Skin epidermis (tissue), 12 donors: ENCODE measurements at regions not wholly inside any gene's neighbourhood (a gene's known extent, or its start where the extent isn't known, plus 50 kb on each side); places are given as distances from the start of the nearest gene placed in this dataset.
"Not testable (repeated sequence)": the region's sequence is repeated elsewhere in the genome, so short reads cannot be mapped to it uniquely, and the experiment has no call there.

Experiments used
- H3K27ac ChIP-seq, 21 experiments: fragments of 200-600 bp; sonication (generic) in 11 of 21; one replicate each; pipeline ENCODE4 v1.5.0; 2020; ENCODE audit warnings: mild to moderate bottlenecking in 3 of 21, inconsistent platforms in 2 of 21, moderate library complexity in 2 of 21
- H3K4me3 ChIP-seq, 7 experiments: fragments of 200-600 bp; sonication (generic) in 2 of 7; one replicate each; pipeline ENCODE4 v1.5.0; 2020; ENCODE audit warnings: inconsistent platforms in 2 of 7, mild to moderate bottlenecking in 2 of 7, moderate library complexity in 1 of 7

DNA sequence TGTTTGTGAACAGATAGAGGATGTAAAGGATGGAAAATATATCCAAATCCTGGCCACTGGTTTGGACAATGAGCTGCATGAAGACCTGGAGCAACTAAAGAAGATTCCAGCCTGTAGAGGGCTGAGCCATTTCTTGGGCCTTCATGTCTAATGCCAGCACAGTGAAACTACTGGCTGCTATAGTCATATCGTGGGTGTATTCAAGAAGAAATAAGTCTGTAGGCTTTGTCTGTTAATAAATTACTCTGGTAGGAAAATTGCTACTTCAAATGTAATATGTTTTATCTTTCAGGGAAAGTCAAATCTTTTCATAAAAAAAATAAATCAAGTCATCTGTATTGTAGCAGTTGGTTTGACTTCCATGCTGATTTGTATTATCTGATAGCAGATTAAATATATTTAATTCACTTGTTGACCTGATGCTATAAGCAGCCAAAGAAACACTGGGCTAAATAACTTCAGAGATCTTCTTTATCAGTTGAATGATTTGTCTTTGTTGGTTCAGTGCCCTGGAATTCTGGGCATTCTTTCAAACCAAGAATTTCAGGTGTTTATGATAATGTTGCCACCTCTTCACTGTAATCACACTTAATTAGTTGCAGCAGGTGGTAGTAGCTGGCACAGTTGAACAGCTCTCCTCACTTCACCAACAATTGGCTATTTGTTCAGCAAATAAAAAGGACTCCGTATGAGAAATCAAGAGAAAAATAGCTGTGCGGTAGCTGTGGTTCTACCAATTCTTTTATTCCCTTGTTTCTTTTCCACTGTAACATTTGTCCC is 1109.5 kb downstream of the NSUN3 start:
- no peak overlapping the region for H3K27ac ChIP-seq
- H3K4me3 ChIP-seq, result no peak overlapping the region

GRCh38 chr3:95177096-95177495 is 1114.2 kb downstream of the NSUN3 start:
- no peak overlapping the region for H3K4me3 ChIP-seq
- no peak overlapping the region for H3K27ac ChIP-seq

DNA sequence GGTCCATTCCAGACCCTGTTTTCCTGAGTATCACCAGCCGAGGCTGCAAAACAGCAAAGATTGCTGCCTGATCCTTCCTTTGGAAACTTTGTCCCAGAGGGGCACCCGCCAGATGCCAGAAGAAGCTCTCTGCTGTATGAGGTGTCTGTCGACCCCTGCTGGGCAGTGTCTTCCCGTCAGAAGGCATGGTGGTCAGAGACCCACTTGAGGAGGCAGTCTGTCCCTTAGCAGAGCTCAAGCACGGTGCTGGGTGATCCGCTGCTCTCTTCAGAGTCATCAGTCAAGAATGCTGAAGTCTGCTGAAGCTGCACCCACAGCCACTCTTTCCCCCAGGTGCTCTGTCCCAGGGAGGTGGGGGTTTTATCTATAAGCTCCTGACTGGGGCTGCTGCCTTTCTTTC is 1121.2 kb downstream of the NSUN3 start:
- Histone ChIP-seq H3K27ac (no peak overlapping the region), H3K4me3 (no peak overlapping the region)

DNA sequence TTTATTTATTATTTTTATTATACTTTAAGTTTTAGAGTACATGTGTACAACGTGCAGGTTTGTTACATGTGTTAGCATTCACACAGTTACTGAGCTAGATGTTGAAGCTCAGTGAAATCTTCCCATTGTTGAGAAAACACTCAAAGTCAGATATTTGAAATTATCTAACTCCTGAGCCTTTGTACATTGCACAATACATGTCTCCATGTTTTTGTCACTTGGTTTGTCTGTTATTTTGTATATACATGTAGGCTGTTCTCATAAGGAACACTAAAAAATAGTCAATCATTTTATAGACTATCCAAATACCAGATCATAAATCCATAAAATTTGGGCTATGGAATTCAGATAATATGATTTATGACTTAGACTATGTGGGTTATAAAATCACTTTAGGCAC is 1126.5 kb downstream of the NSUN3 start:
- H3K4me3 ChIP-seq, result no peak overlapping the region
- no peak overlapping the region for H3K27ac ChIP-seq

DNA sequence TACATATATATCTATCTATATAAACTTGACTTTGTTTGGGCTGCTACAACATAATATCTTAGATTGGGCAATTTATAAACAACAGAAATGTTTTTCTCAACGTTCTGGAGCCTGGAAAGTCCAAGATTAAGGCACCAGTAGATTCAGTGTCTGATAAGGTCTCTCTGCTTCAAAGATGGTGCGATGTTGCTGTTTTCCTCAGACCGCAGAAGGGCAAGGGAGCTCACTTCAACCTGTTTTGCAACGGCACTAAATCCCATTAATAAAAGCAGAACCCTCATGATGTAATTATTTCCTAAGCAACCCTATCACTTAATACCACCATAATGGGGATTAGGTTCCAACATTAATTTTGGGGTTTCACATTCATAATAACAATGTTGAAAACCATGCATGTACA is 1134.8 kb downstream of the NSUN3 start:
- no peak overlapping the region for H3K4me3 ChIP-seq
- no peak overlapping the region for H3K27ac ChIP-seq

DNA sequence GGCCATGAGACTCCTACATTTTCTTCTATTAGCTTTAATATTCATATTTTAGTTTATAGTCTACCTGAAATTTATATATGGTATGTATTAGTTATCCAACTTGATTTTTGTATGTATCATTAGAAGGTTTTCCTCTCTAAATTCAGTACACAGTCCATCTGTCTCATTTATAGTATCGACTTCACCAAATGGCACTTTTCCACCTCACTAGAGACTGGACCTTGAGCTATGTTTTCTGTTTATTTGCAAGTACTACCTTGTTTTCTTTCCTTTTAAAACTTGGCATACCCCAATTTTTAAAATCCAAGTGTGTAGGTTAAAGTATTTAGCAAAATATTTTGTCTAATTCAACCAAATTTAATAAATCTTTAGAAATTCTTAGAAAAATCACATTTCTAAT is 1137.5 kb downstream of the NSUN3 start:
- H3K27ac ChIP-seq, result no peak overlapping the region
- H3K4me3 ChIP-seq, result no peak overlapping the region

GRCh38 chr3:95210878-95211277 is 1148.0 kb downstream of the NSUN3 start:
- no peak overlapping the region for H3K27ac ChIP-seq

DNA sequence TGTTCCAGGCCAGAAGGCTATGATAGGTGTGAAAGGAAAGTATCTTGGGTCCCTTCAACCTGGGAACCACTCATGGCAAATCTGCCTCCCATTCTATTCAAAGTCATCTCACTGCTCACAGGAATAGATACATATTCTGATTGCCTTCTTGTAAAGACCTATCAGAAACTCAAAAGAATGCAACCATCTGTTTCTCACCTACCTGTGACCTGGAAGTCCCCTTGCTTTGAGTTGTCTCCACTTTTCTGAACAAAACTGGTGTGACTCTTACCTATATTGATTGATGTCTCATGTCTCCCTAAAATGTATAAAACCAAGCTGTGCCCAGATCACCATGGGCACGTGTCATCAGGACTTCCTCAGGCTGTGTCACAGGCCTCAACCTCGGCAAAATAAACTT is 1149.3 kb downstream of the NSUN3 start:
- Histone ChIP-seq H3K27ac (no peak overlapping the region), H3K4me3 (no peak overlapping the region)

More at GRCh38 chr3:95210878-95211277, 1148.0 kb downstream of the NSUN3 start:
- H3K4me3 ChIP-seq, result no peak overlapping the region

GRCh38 chr3:95215437-95215957 is 1152.6 kb downstream of the NSUN3 start:
- Histone ChIP-seq H3K4me3 (no peak overlapping the region), H3K27ac (no peak overlapping the region)

DNA sequence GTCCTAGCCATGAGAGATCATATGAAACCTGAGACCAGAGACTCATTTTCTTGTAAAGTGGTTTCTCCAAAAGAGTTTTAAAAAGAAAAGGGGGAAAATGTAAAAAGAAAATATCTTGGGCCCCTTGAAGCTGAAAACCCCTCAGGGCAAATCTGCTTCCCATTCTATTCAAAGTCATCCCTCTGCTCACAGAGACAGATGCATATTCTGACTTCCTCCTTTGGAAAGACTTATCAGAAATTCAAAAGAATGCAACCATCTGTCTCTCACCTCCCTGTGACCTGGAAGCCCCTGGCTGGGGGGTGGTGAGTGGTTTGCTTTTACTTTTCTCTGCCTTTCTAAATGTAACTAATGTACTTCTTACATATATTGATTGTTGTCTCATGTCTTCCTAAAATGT is 1154.8 kb downstream of the NSUN3 start:
- Histone ChIP-seq H3K27ac (no peak overlapping the region), H3K4me3 (no peak overlapping the region)

DNA sequence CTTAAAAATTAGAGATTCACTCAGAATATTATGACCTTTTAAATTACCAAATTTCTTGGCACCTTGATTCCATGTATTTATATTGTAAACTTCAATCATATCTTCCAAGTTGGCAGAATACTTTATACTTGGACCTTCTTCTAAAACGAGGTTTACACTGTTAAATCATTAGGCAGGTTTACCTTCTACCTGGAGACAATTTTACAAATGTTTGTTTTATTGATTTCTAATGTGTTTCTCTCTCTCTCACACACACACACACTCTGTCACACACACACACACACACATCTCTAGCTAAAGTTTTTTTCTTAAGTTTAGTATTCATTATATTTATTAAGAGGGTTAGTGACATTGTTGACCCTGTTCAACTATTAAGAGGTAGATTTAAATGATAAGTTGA is 1155.6 kb downstream of the NSUN3 start:
- Histone ChIP-seq H3K27ac (no peak overlapping the region), H3K4me3 (no peak overlapping the region)

DNA sequence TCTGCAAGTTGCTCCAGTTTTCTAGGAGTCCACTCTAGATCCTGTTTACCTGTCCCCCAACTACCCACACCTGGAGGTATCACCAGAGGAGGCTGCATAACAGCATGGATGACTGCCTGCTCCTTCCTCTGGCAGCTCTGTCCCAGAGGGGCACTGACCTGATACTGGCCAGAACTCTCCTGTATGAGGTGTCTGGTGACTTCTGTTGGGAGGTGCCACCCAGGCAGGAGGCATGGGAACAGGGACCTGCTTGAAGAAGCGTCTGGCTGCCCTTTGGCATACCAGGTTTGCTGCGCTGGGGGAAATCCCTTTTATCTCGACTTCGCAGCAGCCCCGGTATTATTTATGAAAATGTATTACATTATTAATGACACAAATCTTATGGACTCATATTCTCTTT is 1163.6 kb downstream of the NSUN3 start:
- H3K4me3 ChIP-seq, result no peak overlapping the region

GRCh38 chr3:95227092-95227491 is 1164.2 kb downstream of the NSUN3 start:
- Histone ChIP-seq H3K4me3 (no peak overlapping the region), H3K27ac (no peak overlapping the region)

More for the DNA sequence above, 1163.6 kb downstream of the NSUN3 start:
- H3K27ac ChIP-seq, result no peak overlapping the region

- Histone ChIP-seq H3K27ac (no peak overlapping the region), H3K4me3 (no peak overlapping the region)
These were observed 1165.6 kb downstream of the NSUN3 start for GRCh38 chr3:95228416-95228815.

DNA sequence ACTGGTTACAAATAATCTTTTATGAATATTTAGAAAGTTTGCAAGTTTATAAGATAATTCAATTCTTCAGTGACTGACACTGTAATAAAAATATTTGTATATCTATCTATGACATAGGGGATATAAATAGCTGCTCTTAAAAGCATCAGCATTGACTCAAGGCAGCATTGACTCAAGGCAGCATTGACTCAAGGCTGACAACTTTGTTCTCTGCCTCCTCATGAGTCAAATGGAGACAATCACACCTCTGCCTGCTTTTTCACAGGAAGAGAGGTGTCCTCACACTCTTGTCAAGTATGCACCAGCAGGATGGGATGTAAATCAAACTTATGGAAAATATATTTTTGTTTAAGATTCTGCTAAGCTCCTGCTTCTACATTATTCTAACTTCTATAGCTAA is 1173.1 kb downstream of the NSUN3 start:
- Histone ChIP-seq H3K27ac (no peak overlapping the region), H3K4me3 (no peak overlapping the region)

DNA sequence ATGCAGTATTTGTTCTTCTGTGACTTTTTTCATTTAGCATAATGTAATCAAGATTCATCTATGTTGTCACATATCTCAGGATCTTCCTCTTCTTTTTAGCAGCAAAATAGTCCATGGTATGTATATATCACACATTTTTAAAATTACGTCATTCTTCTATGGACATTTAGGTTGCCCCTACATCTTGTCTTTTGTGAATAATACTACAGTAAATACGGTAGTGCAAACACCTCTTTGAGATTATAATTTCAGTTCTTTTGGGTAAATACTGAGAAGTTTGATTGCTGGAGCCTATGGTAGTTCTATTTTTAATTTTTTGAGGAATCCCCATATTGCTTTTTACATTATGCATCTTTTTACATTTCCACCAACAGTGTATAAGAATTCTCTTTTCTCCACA is 1174.9 kb downstream of the NSUN3 start:
- Histone ChIP-seq H3K27ac (no peak overlapping the region), H3K4me3 (no peak overlapping the region)

GRCh38 chr3:95240395-95240794 is 1177.5 kb downstream of the NSUN3 start:
- Histone ChIP-seq H3K27ac (no peak overlapping the region), H3K4me3 (no peak overlapping the region)

GRCh38 chr3:95241256-95241655 is 1178.4 kb downstream of the NSUN3 start:
- not testable (repeated sequence) for H3K27ac ChIP-seq, H3K4me3 ChIP-seq

DNA sequence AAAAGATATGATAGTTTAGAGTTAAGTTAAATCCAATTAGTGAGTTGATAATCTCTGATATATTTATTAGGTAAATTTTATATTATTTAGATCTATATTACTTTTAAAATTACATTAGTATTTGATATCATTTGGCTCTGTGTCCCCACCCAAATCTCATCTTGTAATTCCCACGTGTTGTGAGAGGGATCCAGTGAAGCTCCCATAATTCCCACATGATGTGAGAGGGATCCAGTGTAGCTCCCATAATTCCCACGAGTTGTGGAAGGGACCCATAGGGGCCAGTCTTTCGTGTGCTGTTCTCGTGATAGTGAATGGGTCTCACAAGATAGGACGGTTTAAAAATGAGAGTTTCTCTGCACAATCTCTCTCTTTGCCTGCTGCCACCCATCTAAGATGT is 1183.6 kb downstream of the NSUN3 start:
- H3K4me3 ChIP-seq, result no peak overlapping the region
- H3K27ac ChIP-seq, result no peak overlapping the region

GRCh38 chr3:95254061-95254460 is 1191.2 kb downstream of the NSUN3 start:
- Histone ChIP-seq H3K4me3 (no peak overlapping the region), H3K27ac (no peak overlapping the region)

DNA sequence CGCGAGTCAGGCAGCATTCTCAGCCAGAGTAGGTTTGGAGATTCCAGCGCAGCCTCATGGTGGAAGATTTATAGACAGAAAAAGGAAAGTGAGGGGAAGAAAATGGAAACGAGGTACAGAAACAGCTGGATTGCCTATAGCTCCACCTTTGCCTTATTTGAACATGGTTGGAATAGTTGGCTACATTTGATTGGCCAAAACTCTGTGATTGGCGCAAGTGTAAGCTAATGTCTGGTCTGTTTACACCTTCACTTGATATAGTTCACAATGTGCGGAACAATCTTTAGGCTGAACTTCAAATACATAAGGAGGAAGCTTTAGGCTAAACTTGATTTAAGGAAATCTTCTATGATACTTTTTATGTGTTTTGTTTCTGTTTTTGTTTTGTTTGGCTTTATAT is 1191.9 kb downstream of the NSUN3 start:
- no peak overlapping the region for H3K4me3 ChIP-seq
- no peak overlapping the region for H3K27ac ChIP-seq

GRCh38 chr3:95265129-95265528 is 1202.3 kb downstream of the NSUN3 start:
- Histone ChIP-seq H3K4me3 (no peak overlapping the region), H3K27ac (no peak overlapping the region)
